Neutrophil (primary cell): ENCODE measurements at regions not wholly inside any gene's neighbourhood (a gene's known extent, or its start where the extent isn't known, plus 50 kb on each side); places are given as distances from the start of the nearest gene placed in this dataset.
"Not testable (repeated sequence)": the region's sequence is repeated elsewhere in the genome, so short reads cannot be mapped to it uniquely, and the experiment has no call there.

ENCODE experiments used
- H3K27ac ChIP-seq: fragments of 200-600 bp; sonication (generic); 2 replicates; pipeline ENCODE4 v1.5.1; 2016; ENCODE audit warnings: mild to moderate bottlenecking, moderate library complexity
- H3K27me3 ChIP-seq: fragments of 200-600 bp; sonication (generic); 2 replicates; pipeline ENCODE4 v1.6.0; 2016; ENCODE audit warnings: mild to moderate bottlenecking
- H3K36me3 ChIP-seq: fragments of 200-600 bp; sonication (generic); 2 replicates; pipeline ENCODE4 v1.5.1; 2017
- H3K4me1 ChIP-seq, 2 experiments: fragments of 200-600 bp in 1 of 2; sonication (generic) in 1 of 2; 1 replicate in 1 of 2; 2 replicates in 1 of 2; pipeline versions ENCODE4 v1.5.1 to v1.6.1; 2013 to 2016; ENCODE audit warnings: low read depth in 1 of 2, low read length in 1 of 2, mild to moderate bottlenecking in 1 of 2, moderate library complexity in 1 of 2; ENCODE audit not compliant: control insufficient read depth in 1 of 2, insufficient read depth in 1 of 2
- H3K4me3 ChIP-seq, 2 experiments: fragments of 200-600 bp in 1 of 2; sonication (generic) in 1 of 2; 1 replicate in 1 of 2; 2 replicates in 1 of 2; pipeline ENCODE4 v1.5.1; 2013 to 2016; ENCODE audit warnings: low read depth in 1 of 2, low read length in 1 of 2, mild to moderate bottlenecking in 1 of 2, moderate library complexity in 1 of 2
- H3K9me3 ChIP-seq: fragments of 200-600 bp; sonication (generic); 2 replicates; pipeline ENCODE4 v1.5.1; 2016
- TF ChIP-seq, protein P1 (sequence below): fragments of 200-600 bp; sonication (generic); IDR thresholded peaks from 2 replicates; pipeline ENCODE4 v1.5.1; 2016; ENCODE audit warnings: antibody characterized with exemption

DNA sequence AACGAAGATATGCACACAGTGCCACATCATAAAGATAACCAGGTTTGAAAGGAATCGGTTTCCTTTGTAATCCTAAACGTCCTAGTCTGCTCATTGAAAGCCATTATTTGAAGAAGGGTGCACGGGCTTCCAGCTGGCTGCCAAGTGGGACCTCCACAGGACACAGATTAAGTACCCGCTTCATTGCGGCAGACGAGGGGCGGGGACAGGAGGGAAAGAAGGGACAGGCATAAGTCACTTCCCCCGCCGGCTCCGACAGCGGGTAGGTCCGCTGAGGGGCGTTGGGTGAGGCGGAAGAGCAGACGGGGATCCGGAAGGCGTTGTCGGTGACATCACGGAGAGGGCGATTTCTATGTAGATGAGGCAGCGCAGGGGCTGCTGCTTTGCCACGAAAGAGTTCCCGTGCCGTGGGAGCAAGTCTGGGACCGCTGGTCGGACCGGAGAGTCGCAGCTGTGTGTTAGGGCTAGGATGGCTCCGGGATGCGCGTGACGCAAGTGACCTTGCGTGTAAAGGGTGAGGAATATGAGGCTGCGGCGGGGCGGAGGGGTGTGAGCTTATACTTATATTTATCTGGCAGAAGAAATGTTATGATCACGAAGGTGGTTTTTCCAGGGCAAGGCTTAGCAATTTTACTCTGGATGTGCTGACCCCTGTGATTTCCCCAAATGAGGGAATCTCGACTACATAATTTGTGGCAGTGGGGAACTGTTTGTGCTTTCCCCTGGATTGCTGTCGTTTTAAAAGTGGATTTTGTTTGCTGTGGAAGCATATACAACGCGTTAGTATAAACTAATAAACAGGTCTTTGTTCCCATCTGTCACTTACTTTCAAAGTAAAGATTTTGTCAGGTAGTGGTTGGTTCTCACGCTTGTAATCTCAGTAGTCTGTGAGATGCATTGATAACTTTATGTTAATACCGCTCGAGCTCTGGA is 80.7 kb downstream of the PPIAL4G start:
- peak overlapping the region; percentile 68 to 74 for H3K4me3 ChIP-seq
- not testable (repeated sequence) for H3K27me3 ChIP-seq, H3K36me3 ChIP-seq, H3K9me3 ChIP-seq
- peak overlapping the region; percentile 92 for H3K27ac ChIP-seq
- H3K4me1 ChIP-seq: peaks cover 31 to 34% of the 10 kb centered on the region in 2 experiments
- TF ChIP-seq, protein P1, sequence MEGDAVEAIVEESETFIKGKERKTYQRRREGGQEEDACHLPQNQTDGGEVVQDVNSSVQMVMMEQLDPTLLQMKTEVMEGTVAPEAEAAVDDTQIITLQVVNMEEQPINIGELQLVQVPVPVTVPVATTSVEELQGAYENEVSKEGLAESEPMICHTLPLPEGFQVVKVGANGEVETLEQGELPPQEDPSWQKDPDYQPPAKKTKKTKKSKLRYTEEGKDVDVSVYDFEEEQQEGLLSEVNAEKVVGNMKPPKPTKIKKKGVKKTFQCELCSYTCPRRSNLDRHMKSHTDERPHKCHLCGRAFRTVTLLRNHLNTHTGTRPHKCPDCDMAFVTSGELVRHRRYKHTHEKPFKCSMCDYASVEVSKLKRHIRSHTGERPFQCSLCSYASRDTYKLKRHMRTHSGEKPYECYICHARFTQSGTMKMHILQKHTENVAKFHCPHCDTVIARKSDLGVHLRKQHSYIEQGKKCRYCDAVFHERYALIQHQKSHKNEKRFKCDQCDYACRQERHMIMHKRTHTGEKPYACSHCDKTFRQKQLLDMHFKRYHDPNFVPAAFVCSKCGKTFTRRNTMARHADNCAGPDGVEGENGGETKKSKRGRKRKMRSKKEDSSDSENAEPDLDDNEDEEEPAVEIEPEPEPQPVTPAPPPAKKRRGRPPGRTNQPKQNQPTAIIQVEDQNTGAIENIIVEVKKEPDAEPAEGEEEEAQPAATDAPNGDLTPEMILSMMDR: peak; percentile 27

DNA sequence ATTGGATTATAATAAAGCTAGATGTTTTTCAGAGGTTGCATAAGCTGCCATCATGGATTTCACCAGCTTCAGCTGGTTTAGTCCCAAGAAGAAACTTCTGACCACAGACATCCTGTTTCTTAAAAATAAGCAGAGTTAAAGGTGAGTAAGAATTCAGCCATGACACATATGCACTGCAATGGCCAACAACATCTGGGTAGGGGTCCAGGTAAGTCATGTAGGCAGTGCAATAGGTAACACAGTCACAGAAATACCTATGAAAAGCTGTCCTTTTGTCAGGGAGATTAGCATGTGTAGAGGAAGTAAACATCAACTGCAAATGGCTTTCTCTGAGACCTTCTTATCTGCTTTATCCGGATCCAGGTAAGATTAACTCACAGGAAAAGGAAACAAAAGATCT is 85.6 kb downstream of the PPIAL4G start:
- not testable (repeated sequence) for H3K9me3 ChIP-seq, H3K4me3 ChIP-seq, H3K36me3 ChIP-seq, H3K27me3 ChIP-seq
- Histone ChIP-seq H3K4me1 (peaks cover 10 to 23% of the 10 kb centered on the region in 2 experiments), H3K27ac (peak overlapping the region; percentile 68)

DNA sequence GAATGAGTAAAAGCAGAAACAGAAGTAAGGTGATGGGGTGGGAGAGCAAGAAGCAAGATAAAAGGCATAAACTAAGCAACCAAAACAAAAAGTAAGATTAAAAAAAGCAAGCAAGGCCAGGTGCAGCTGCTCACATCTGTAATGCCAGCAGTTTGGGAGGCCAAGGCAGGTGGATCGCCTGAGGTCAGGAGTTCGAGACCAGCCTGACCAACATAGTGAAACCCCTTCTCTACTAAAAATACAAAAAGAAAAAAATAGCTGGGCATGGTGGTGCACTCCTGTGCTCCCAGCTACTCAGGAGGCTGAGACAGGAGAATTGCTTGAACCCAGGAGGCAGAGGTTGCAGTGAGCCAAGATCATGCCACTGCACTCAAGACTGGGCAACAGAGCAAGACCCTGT is 90.6 kb downstream of the PPIAL4G start:
- not testable (repeated sequence) for H3K27ac ChIP-seq, H3K4me3 ChIP-seq, H3K9me3 ChIP-seq, H3K36me3 ChIP-seq, H3K27me3 ChIP-seq
- peaks cover 9 to 13% of the 10 kb centered on the region in 2 experiments for H3K4me1 ChIP-seq

DNA sequence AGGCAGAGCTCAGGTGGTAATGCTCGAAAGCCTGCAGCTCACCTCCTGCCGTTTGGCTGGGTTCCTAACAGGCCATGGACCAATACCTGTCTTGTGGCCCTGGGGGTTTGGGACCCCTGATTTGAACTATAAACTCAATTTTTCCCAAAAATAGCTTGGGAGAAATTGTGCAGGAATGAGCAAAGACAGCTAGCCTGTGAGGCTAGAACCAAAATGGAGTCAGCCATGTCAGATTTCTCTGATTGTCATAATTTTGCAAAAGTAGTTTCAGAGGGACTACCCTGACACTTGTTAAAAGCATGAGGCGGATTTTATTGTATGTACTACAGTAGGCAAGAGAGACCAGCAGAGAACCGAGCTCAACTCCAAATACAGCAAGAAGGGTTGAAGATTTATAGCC is 91.8 kb downstream of the PPIAL4G start:
- not testable (repeated sequence) for H3K27ac ChIP-seq, H3K9me3 ChIP-seq, H3K36me3 ChIP-seq, H3K27me3 ChIP-seq, H3K4me3 ChIP-seq, H3K4me1 ChIP-seq

DNA sequence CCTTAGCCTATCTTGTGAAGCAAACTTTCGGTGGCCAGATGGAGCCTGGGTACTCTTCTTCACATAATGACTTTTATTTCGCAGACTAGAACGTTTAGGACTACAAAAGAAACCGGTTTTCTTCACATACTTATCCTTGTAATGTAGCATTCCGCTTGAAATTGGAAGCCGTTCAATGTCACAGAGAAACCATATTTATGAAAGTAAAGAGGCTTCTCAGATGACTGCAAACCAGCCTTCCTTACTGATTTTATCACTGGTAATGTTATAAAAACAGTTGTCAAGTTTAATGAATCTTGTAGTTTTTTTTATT is 94.1 kb downstream of the PPIAL4G start:
- no peaks in the 10 kb centered on the region for H3K36me3 ChIP-seq
- peak overlapping the region; percentile 71 to 78 for H3K4me3 ChIP-seq
- peak overlapping the region; percentile 90 for H3K27ac ChIP-seq
- peaks cover 6 to 7% of the 10 kb centered on the region in 2 experiments for H3K4me1 ChIP-seq
- TF ChIP-seq, protein P1: no peak
- no peaks in the 10 kb centered on the region for H3K9me3 ChIP-seq
- no peaks in the 10 kb centered on the region for H3K27me3 ChIP-seq

DNA sequence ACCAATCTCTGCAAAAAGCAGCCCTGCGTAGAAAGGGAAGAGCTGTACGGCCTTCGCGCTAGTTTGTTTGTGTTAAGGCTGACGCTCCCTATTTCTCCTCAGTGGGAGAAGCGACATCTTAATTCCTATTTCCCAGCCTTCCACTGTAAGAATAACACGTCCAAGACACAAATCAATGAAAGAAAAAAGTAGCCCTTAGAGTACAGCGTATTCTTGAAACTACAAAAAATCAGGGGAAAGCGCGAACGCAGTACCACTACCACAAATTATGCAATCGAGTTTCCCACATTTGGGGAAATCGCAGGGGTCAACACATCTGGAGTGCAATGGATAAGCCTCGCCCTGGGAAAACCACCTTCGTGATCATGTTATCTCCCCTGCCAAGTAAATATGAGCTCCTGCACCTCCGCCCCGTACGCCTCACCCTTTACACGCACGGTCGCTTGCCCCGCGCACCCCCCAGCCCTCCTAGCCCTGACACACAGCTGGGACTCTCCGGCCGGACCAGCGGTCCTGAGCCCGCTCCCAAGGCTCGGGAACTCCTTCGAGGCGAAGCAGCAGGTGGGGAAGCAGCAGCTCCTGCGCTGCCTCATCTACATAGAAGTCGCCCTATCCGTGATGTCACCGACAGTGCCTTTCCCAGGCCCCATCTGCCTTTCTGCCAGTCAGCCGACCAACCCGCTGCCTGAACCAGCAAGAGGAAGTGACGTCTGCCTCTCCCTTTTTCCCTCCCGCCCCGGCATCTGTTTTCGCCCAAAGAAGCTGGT is 94.7 kb downstream of the PPIAL4G start:
- TF ChIP-seq, protein P1: peak; percentile 26
- Histone ChIP-seq H3K36me3 (no peaks in the 10 kb centered on the region), H3K27me3 (no peaks in the 10 kb centered on the region), H3K27ac (peak overlapping the region; percentile 90), H3K4me3 (peak overlapping the region; percentile 71 to 78), H3K4me1 (peaks cover 6 to 7% of the 10 kb centered on the region in 2 experiments), H3K9me3 (no peaks in the 10 kb centered on the region)

DNA sequence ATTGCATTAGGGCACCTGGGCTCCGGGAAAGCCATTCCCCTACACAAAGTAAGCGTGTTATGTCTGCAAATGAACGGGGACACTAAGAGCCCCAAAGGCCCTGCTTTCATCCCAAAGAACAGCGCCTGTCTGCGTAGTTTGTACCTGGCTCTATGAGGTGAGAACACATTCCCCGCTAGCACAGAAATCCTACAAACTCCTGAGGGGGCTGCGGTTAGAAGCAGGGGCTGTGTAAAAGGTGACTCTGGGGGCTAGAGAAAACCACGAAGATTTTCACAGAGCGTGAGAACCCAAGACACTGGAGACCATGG is 95.2 kb downstream of the PPIAL4G start:
- H3K9me3 ChIP-seq, H3K27me3 ChIP-seq, H3K36me3 ChIP-seq, H3K4me1 ChIP-seq: not testable (repeated sequence)
- H3K4me3 ChIP-seq: peak overlapping the region; percentile 71 to 78
- peak overlapping the region; percentile 90 for H3K27ac ChIP-seq

DNA sequence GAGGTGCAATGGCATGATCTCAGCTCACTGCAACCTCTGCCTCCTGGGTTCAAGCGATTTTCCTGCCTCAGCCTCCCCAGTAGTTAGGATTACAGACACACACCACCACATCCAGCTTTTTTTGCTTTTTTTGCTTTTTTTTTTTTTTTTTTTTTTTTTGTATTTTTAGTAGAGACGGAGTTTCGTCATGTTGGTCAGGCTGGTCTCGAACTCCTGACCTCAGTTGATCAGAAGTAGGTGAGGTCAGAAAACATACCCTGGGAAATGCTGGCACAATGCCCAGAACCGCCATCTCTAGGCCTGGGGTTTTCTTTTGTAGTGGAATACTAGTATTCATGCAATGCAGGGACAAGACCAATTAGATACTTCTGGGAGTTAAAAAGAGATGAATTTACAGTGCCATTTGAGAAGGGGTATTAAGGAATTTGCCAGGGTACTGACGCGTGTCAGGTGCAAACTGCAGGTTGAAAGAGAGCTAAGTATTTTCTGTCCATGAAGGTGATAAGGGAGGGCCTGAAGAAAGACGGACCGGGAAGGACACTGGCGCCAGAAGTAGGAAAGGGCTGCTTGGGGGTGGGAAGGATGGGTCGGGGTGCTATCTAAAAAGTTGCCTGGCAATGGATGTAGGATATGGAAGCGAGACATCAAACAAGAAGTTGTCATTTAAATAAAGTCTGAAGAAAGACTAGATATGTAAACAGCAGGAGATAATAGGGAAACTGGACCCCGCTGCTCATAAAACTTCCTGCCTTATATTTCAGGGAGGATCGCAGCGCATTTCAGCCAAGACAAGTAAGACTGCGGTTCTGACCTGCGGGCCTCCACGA is 95.8 kb downstream of the PPIAL4G start:
- H3K9me3 ChIP-seq, H3K27me3 ChIP-seq, H3K4me3 ChIP-seq, H3K4me1 ChIP-seq, H3K36me3 ChIP-seq: not testable (repeated sequence)
- H3K27ac ChIP-seq: peak overlapping the region; percentile 90
